Lower leg skin (tissue), 3 donors: ENCODE measurements at regions not wholly inside any gene's neighbourhood (a gene's known extent, or its start where the extent isn't known, plus 50 kb on each side); places are given as distances from the start of the nearest gene placed in this dataset.

Experiments
- POLR2A ChIP-seq, 2 donors: fragments of 450-650 bp; IDR thresholded peaks; one replicate each; pipeline ENCODE4 v1.6.1; 2016 to 2017; ENCODE audit warnings: antibody characterized with exemption in 2 of 2, mild to moderate bottlenecking in 1 of 2, moderate library complexity in 1 of 2
- TF ChIP-seq, protein P1 (sequence below), 3 donors: fragments of 450-650 bp; IDR thresholded peaks; one replicate each; pipeline ENCODE4 v1.5.1; 2016; ENCODE audit warnings: antibody characterized with exemption in 3 of 3, mild to moderate bottlenecking in 3 of 3, moderate library complexity in 2 of 3

DNA sequence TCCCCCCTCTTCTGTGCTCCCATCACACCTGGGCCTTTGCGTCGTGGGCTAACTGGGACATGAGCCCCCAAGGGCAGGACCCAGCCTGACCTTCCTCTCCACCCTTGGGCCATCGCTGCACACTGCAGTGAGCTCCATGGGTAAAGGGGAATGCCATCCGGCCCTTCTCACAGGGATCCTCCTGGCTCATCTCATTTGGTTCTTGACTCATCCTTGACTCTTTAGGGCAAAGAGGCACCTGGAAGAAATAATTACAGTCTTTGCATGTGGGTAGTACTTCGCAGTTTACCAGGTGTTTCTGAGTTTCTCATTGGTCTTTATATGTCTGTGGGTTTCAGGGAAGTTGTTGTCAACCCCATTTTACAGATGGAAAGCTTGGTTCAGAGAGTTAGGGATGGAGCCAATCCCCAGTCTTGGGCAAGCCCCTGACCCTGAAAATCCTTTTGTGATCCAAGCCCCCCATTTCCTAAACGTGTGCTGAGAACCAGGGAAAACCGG lies 59.3 kb upstream of the ID3 start:
- TF ChIP-seq, protein P1, sequence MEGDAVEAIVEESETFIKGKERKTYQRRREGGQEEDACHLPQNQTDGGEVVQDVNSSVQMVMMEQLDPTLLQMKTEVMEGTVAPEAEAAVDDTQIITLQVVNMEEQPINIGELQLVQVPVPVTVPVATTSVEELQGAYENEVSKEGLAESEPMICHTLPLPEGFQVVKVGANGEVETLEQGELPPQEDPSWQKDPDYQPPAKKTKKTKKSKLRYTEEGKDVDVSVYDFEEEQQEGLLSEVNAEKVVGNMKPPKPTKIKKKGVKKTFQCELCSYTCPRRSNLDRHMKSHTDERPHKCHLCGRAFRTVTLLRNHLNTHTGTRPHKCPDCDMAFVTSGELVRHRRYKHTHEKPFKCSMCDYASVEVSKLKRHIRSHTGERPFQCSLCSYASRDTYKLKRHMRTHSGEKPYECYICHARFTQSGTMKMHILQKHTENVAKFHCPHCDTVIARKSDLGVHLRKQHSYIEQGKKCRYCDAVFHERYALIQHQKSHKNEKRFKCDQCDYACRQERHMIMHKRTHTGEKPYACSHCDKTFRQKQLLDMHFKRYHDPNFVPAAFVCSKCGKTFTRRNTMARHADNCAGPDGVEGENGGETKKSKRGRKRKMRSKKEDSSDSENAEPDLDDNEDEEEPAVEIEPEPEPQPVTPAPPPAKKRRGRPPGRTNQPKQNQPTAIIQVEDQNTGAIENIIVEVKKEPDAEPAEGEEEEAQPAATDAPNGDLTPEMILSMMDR (IDR thresholded peaks at IDR 0.05), result no peak
- TF ChIP-seq POLR2A (IDR thresholded peaks at IDR 0.05), result no peak
